GM12878 (cell line): ENCODE measurements at regions not wholly inside any gene's neighbourhood (a gene's known extent, or its start where the extent isn't known, plus 50 kb on each side); places are given as distances from the start of the nearest gene placed in this dataset.
A peak's percentile ranks its signal among the peaks of the same experiment; 100 is the strongest.

ENCODE experiments used
- CREB1 ChIP-seq: IDR thresholded peaks from 2 replicates; pipeline ENCODE4 v1.6.1; 2012; ENCODE audit warnings: low read depth, mild to moderate bottlenecking, inconsistent platforms
- CTCF ChIP-seq, 3 experiments: IDR thresholded peaks in 2 of 3; conservative IDR thresholded peaks in 1 of 3; 2 replicates each; pipeline ENCODE4 v1.5.1; 2011; ENCODE audit warnings: low read depth in 3 of 3, low read length in 3 of 3, mild to moderate bottlenecking in 3 of 3, control low read depth in 2 of 3, moderate library complexity in 2 of 3, inconsistent platforms in 1 of 3, mixed read lengths in 1 of 3; ENCODE audit not compliant: control insufficient read depth in 2 of 3, insufficient read depth in 1 of 3; ENCODE audit errors: extremely low read depth in 1 of 3
- EP300 ChIP-seq, 2 experiments: fragments of 150-350 bp in 1 of 2; IDR thresholded peaks; 2 replicates each; pipeline ENCODE4 v1.6.1; 2011 to 2012; ENCODE audit warnings: low read depth in 2 of 2, low read length in 2 of 2, borderline replicate concordance in 1 of 2, improper control_type of control experiment in 1 of 2, inconsistent platforms in 1 of 2; ENCODE audit not compliant: control insufficient read depth in 1 of 2
- EZH2 ChIP-seq: IDR thresholded peaks from 2 replicates; pipeline ENCODE4 v1.6.1; 2012; ENCODE audit warnings: low read depth, mild to moderate bottlenecking, control low read depth, inconsistent platforms, low read length, borderline replicate concordance; ENCODE audit not compliant: control insufficient read depth
- POLR2A ChIP-seq: IDR thresholded peaks from 2 replicates; pipeline ENCODE4 v1.6.1; 2011; ENCODE audit warnings: low read depth, mild to moderate bottlenecking, low read length
- SIX5 ChIP-seq: IDR thresholded peaks from 2 replicates; pipeline ENCODE4 v1.6.1; 2011; ENCODE audit warnings: mild to moderate bottlenecking, low read depth, low read length, moderate library complexity; ENCODE audit not compliant: severe bottlenecking
- TAF1 ChIP-seq: IDR thresholded peaks from 2 replicates; pipeline ENCODE4 v1.6.1; 2011; ENCODE audit warnings: mild to moderate bottlenecking, low read depth, low read length, borderline replicate concordance
- ZZZ3 ChIP-seq: IDR thresholded peaks from 2 replicates; pipeline ENCODE4 v1.6.1; 2011; ENCODE audit warnings: low read depth; ENCODE audit not compliant: control insufficient read depth, insufficient read length

GRCh38 chr10:50988792-50989191, 85.5 kb upstream of the PRKG1 start:
- TF ChIP-seq SIX5 (no peak), EP300 (IDR thresholded peaks at IDR 0.05; ENCODE audit: borderline replicate concordance in 1 of 2, control insufficient read depth in 1 of 2, low read depth in 2 of 2, low read length in 2 of 2) (no peak), CTCF (IDR thresholded peaks at IDR 0.05 in 2 of 3, conservative IDR thresholded peaks at IDR 0.05 in 1 of 3; ENCODE audit: control insufficient read depth in 2 of 3, extremely low read depth in 1 of 3, insufficient read depth in 1 of 3, low read depth in 3 of 3, low read length in 3 of 3) (peak; percentile 11 to 28 (median 27); a peak in 2 of 6 replicates), POLR2A (no peak), TAF1 (no peak), CREB1 (no peak), ZZZ3 (no peak), EZH2 (no peak)
